ENCODE measurements at regions not wholly inside any gene's neighbourhood (a gene's known extent, or its start where the extent isn't known, plus 50 kb on each side); places are given as distances from the start of the nearest gene placed in this dataset.

DNA sequence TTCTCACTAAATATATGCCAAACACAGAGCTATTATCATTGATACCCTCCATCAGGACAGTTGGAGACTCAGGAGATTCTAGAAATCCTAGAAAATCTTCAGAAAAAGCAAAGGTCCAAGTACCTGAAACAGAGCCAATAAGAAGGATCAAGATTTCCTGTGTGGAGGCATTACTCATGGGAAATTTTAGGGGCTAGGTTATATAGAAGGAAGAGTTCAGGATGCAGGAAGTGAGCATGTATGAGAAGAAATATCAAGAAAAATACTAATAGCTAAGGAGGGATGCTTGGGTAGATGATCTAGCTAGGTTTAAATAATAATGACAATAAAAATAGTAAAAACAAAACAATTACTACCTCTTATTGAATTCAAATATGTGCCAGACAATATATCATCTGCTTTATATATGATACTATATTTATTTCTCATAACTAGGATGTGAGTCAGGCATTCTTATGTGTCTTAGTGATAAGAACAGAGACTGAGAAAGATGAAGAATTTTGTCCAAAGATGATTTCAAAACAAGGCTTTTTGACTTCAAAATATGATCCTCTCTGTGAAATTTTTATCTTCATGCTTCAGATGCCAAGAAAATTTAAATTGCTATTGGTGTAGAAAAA, 66.4 kb upstream of the HHIP start:
- no peak for DNase-seq

DNA sequence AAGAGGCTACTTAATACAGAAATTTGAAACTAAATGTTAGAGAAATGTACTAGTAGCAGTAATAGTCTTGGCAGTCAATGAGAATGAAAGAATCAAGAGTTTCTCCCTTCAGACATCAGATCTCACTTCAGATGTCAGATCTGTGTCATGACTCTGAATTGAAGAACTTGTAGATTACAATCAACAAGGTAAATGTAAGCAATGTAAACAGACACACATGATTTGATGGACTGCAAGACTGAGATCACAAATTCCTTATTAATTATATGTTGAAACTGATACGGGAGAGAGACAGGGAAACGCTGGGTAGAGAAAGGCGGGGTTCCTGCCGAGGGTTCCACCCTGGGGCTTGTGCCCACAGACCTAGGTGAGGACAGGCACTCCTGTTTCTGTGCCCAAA, 65.5 kb upstream of the HHIP start:
- no peak for DNase-seq

DNA sequence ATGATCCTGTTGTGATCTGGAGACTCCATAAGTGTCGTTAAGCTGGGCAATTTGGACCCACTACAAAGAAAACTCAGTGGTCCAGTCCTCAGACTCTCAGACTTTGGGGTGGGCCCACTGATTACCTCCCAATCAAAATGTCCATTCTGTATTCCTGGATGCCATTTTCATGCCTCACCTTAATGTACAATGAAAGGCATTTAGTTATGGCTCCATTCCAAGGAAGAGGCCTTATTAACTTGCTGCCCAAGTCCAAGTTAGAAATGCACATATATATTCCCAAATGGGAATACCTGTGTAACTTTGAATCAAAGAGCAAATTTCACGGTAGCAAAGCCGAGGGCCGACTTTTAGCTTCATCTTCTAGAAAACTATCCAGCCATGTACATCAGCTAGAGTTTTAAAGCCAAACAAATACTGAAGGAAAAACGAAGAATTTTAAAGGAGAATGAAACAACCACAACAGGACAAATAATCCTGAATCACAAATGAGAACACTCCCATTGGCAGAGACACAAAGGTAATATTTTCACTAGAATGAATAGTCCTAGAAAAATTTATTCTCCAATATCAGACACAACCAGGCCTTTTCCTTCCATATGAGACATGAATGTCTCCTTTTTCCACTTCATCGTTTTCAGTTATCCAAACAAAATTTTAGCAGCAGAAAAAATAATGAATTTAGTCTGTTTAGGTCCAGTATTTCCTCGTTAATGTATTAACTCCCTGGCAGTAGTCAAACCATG, 63.7 kb upstream of the HHIP start:
- DNase-seq = no peak

DNA sequence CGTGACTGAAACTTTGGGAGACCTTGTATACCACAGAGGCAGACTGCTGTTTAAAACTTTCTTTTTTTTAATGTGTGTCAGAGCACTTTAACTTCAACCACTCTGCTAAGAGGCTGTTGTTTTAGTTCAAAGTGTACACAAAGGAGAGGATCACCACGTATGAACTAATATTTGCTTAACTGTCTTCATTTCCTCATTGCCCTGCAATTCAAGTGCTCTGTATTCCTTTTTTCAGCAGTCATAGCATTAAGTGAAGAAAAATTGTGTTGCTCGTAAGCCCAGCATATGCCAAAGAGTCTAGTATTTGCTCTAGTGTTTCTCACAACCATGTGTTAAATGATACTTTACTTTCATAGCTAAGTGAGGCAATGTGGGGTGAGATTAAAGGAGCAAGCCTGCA, 63.0 kb upstream of the HHIP start:
- DNase-seq = no peak

DNA sequence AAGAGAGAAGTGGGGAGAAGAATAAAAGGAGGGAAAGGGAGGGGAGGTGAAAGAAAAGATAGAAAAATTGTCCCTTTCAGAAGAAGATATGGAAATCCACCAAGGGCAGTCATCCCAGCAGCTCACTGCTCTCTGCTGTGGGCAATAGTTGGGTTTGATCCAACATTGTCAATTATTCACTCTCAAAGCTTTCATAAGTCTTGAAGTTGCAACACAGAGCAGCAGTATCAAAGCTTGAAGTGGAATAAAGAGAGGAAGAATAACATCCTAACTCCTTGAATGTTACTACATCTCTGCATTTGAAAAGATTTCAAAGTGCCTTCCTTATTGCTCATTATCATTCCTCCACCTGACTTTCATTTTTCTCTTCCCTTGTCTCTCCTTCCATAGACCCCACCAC, 62.3 kb upstream of the HHIP start:
- no peak for DNase-seq

DNA sequence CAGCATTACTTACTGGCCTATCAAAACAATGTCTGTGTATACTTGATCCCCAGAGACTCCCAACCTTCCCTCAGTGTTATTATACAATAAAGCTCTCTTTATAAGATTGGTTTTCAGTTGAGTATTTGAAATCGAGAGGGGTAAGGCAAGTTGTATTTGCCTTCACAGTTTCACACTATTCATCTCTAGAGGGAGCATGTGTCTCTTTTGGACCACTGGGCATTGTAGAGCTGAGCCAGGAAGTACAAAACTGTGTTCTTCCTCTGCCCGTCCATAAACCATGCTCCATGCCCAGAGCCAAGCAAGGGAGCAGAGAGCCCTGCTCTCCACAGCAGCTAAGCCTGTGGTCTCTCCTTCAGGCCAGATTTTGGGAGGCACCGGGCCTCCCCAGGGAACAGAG, 61.5 kb upstream of the HHIP start:
- DNase-seq = no peak

DNA sequence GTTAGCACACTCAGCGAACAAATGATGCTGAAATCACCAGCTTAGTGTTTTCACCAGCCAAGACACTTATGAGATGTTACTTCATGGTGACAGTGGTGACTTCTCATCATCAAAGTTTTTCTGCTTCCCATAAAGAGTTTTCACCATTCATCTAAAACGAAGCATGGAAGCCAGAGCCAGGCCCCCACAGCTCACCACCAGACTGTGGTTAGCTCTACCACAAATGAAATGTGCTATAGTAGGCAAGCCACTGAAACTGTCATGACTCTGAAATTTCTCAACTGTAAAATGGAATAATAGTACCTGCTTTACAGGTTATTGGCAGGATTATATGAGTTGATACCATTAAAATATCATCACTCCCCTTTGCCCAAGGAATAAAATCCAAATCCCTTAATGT, 56.4 kb upstream of the HHIP start:
- no peak for DNase-seq

DNA sequence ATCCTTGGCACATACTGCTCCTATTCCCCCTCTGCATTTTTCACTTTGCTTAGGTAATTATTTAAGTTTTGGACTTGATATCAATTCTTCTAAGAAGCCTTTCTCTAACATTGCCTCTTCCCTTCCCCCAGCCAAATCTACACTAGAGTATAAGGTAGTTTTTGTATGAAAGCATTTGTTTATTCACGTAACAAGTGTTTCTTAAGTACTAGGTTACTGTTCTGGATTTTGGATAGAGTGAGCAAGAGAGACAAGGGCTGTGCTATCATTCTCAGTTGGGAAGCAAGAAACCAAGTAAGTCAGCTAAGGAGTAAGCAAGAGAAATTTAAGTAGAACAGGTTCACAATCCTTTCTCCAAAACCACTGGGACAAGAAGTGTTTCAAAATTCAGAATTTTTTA, 55.9 kb upstream of the HHIP start:
- DNase-seq = no peak

DNA sequence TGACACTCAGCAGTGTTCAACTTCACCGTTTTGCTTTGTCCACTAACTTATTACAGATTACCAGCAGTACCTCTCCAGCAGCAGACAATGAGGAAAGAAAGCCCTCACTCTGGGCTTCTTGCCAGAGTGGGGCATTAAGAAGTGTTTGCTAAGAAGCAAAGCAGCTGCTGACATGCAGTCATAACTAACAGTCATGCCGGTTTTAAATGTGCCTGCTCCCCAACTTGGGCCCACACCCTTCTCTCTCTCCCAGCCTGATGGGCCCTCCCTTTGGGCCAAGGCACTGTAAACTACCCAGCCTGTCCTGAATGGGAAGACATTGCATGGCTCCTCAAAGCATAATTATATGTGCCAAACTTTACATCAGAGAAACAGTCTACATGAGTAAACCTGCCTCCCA, 54.6 kb upstream of the HHIP start:
- no peak for DNase-seq

DNA sequence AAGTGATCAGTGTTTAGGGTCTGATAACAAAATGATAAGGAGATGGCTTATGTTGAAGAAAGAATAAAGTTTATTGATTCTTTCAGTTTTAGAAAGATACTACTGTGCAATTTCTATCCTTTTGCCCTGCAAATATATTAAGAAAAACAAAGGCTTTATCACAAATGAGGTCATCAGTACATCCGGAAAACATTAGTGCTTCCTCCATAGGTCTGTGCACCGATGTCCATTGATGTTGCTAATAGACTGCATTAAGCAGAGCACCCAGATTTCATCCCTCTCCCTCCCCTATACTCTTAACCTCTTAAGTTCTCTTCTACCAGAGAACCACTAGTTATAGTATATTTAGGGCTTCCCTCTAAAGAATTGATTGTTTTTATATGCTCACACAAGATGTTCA, 53.7 kb upstream of the HHIP start:
- DNase-seq = no peak

DNA sequence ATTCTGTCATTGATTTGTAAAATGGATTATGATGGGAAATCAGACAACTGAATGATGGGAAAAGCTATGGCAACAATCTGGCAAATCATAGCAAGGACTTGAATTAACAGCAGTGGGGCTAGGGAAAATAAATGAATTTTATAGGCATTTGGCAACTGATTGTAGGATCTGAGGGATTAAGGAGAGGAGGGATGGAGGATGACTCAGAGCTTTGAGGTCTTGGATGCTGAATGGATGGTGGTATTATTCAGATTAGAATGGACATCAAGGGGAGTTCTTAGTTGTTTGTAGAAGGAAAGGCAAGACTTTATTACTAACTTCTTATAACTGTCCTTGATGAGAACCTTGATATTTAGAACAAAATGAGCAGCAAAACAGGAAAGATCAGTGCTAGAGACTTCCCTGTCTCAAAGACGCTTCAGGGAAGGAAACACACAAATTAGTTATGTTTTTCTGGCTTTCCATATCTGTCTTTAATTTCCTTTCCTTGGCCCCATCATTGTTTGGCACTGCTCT, 51.4 kb upstream of the HHIP start:
- DNase-seq = no peak

DNA sequence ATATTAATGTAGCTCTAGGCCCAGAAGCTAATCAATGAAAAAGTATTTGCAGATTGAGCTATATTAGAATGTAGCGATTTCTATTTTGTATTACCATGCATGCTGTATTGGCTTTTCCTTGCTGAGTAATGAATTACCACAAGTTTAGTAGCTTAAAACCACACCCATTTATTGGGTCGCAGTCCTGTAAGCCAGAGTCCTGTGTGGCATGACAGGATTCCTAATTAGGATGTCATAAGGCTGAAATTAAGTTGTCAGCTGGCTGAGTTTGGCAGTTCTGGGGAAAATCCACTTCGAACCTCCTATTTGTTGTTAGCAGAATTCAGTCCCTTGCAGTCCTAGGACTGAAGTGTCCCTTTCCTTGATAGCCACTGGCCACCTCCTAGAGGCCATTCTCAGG, 50.3 kb upstream of the HHIP start:
- DNase-seq = no peak
